HepG2 (cell line): ENCODE measurements at regions not wholly inside any gene's neighbourhood (a gene's known extent, or its start where the extent isn't known, plus 50 kb on each side); places are given as distances from the start of the nearest gene placed in this dataset.

Source experiments
- ATAC-seq: fragments of 200-7000 bp; cut with Tn5 transposase; 3 replicates; pipeline ENCODE4 v1.9.1; 2020; ENCODE audit warnings: mild to moderate bottlenecking, moderate library complexity
- BruUV-seq: library from RNA; stranded (reverse); fragments of 400-500 nt; replicated peaks from 2 replicates; lab custom pipeline; 2021; lab: Mats Ljungman, UMichigan
- CTCF ChIA-PET: fragments of 300-600 bp; formaldehyde crosslinking; extraction: SDS; loops from one replicate; lab custom pipeline; 2021; ENCODE audit warnings: low total read pairs, inconsistent platforms, low intra/inter-chr PET ratio; lab: Yijun Ruan, JAX
- POLR2A ChIA-PET: fragments of 350-600 bp; sonication (Branson Sonifier 250); formaldehyde crosslinking; loops from one replicate; lab custom pipeline; 2020; ENCODE audit warnings: antibody characterized with exemption, inconsistent platforms; lab: Yijun Ruan, JAX
- DNase-seq: peaks from one replicate; pipeline ENCODE4 v3.0.0-alpha.2; 2015; ENCODE audit warnings: low spot score
- FAIRE-seq: peaks from 3 replicates; lab custom pipeline; 2011; peaks lifted over from hg19 to GRCh38; lab: Jason Lieb, UNC
- H2AFZ ChIP-seq: one replicate; pipeline ENCODE4 v1.6.1; 2011; ENCODE audit warnings: low read length, inconsistent platforms
- H3K27ac ChIP-seq: fragments of 300-600 bp; 3 replicates; pipeline ENCODE4 v1.8.0; 2011; ENCODE audit warnings: mixed run types, mild to moderate bottlenecking, mixed read lengths, low read length, inconsistent platforms; ENCODE audit not compliant: insufficient read depth; ENCODE audit errors: extremely low read length
- H3K27me3 ChIP-seq, 2 experiments: fragments of 200-600 bp in 1 of 2; 2 replicates in 1 of 2; 3 replicates in 1 of 2; pipeline versions ENCODE4 v1.6.0 to v1.8.0; 2011; ENCODE audit warnings: low read length in 2 of 2, mild to moderate bottlenecking in 2 of 2, moderate library complexity in 2 of 2, inconsistent platforms in 1 of 2; ENCODE audit not compliant: insufficient read depth in 2 of 2, control insufficient read depth in 1 of 2
- H3K36me3 ChIP-seq, 2 experiments: fragments of 200-600 bp in 1 of 2; replicated peaks in 1 of 2; 2 replicates in 1 of 2; 3 replicates in 1 of 2; pipeline versions ENCODE4 v1.5.1 to v1.8.0; 2011; ENCODE audit warnings: low read length in 2 of 2, inconsistent platforms in 1 of 2; ENCODE audit not compliant: insufficient read depth in 2 of 2, control insufficient read depth in 1 of 2
- H3K4me1 ChIP-seq: 2 replicates; pipeline ENCODE4 v1.5.1; 2012; ENCODE audit warnings: low read length, inconsistent platforms; ENCODE audit not compliant: insufficient read depth
- H3K4me2 ChIP-seq: 2 replicates; pipeline ENCODE4 v1.6.0; 2011; ENCODE audit warnings: low read depth, low read length, inconsistent platforms
- H3K4me3 ChIP-seq, 3 experiments: fragments of 200-600 bp in 1 of 3; sonication (generic), shearing (Covaris generic) in 1 of 3; replicated peaks in 1 of 3; 2 replicates each; pipeline ENCODE4 v1.5.1; 2011 to 2016; ENCODE audit warnings: low read length in 3 of 3, inconsistent platforms in 2 of 3, low read depth in 2 of 3, mild to moderate bottlenecking in 2 of 3, control low read depth in 1 of 3, mixed read lengths in 1 of 3; ENCODE audit not compliant: insufficient read depth in 1 of 3
- H3K79me2 ChIP-seq: one replicate; pipeline ENCODE4 v1.6.1; 2011; ENCODE audit warnings: low read length, inconsistent platforms; ENCODE audit not compliant: insufficient read depth
- H3K9ac ChIP-seq: 2 replicates; pipeline ENCODE4 v1.6.0; 2011; ENCODE audit warnings: mild to moderate bottlenecking, low read depth, low read length, inconsistent platforms; ENCODE audit not compliant: insufficient read depth
- H3K9me3 ChIP-seq: 2 replicates; pipeline ENCODE4 v1.5.1; 2012; ENCODE audit warnings: mild to moderate bottlenecking, low read length
- H4K20me1 ChIP-seq: 2 replicates; pipeline ENCODE4 v1.6.0; 2011; ENCODE audit warnings: inconsistent platforms, mild to moderate bottlenecking, low read length, moderate library complexity; ENCODE audit not compliant: insufficient read depth
- BHLHE40 ChIP-seq: IDR thresholded peaks from 2 replicates; pipeline ENCODE4 v1.6.1; 2011; ENCODE audit warnings: low read length, improper control_type of control experiment
- CREB1 ChIP-seq, 2 experiments: fragments of 450-650 bp in 1 of 2; IDR thresholded peaks; 2 replicates each; pipeline ENCODE4 v1.6.1; 2016 to 2017; ENCODE audit warnings: control low read depth in 1 of 2, mild to moderate bottlenecking in 1 of 2, missing compliant biosample characterization in 1 of 2, missing genetic modification characterization in 1 of 2
- IRF2 ChIP-seq: IDR thresholded peaks from 2 replicates; pipeline ENCODE4 v1.6.1; 2018; ENCODE audit warnings: missing genetic modification reagents, missing compliant biosample characterization
- KLF9 ChIP-seq: IDR thresholded peaks from 2 replicates; pipeline ENCODE4 v1.6.1; 2016; ENCODE audit warnings: low read depth
- MTF2 ChIP-seq: sonication (generic); formaldehyde crosslinking; IDR thresholded peaks from 2 replicates; pipeline ENCODE4 v1.5.0; 2020; ENCODE audit warnings: missing genetic modification reagents, borderline replicate concordance
- PCBP2 ChIP-seq: fragments of 200-400 bp; formaldehyde crosslinking; optimal IDR thresholded peaks from 2 replicates; pipeline ENCODE3; 2018; ENCODE audit warnings: low read length, low read depth; ENCODE audit not compliant: poor library complexity, severe bottlenecking
- RBAK ChIP-seq: sonication (generic); formaldehyde crosslinking; IDR thresholded peaks from 2 replicates; pipeline ENCODE4 v1.5.1; 2020; ENCODE audit warnings: mild to moderate bottlenecking, missing genetic modification reagents
- SALL2 ChIP-seq: sonication (generic); formaldehyde crosslinking; IDR thresholded peaks from 2 replicates; pipeline ENCODE4 v1.8.1; 2023; ENCODE audit warnings: mild to moderate bottlenecking, missing genetic modification reagents, inconsistent platforms
- TIGD3 ChIP-seq: sonication (generic); formaldehyde crosslinking; IDR thresholded peaks from 2 replicates; pipeline ENCODE4 v1.5.1; 2020; ENCODE audit warnings: mild to moderate bottlenecking, missing genetic modification reagents, borderline replicate concordance
- TMF1 ChIP-seq: sonication (generic); formaldehyde crosslinking; IDR thresholded peaks from 2 replicates; pipeline ENCODE4 v1.8.1; 2022; ENCODE audit warnings: low read depth, missing genetic modification reagents
- ZBTB26 ChIP-seq: IDR thresholded peaks from 2 replicates; pipeline ENCODE4 v1.6.1; 2016; ENCODE audit warnings: missing compliant biosample characterization, missing genetic modification reagents, borderline replicate concordance
- ZFP90 ChIP-seq: sonication (generic); formaldehyde crosslinking; IDR thresholded peaks from 2 replicates; pipeline ENCODE4 v1.8.0; 2022; ENCODE audit warnings: missing genetic modification reagents, mild to moderate bottlenecking, inconsistent platforms, borderline replicate concordance
- ZNF879 ChIP-seq: sonication (generic); formaldehyde crosslinking; IDR thresholded peaks from 2 replicates; pipeline ENCODE4 v1.8.1; 2023; ENCODE audit warnings: missing genetic modification reagents
- WGBS: methylation state at CpG from one replicate; pipeline ENCODE4 v1.1.6; 2017; ENCODE audit warnings: low lambda C conversion rate; 5-methylcytosine and 5-hydroxymethylcytosine counted together
- in situ Hi-C: cut with HindIII; loops from 2 replicates; pipeline ENCODE4 v1.10.0; 2017; ENCODE audit warnings: low pct_unique_long_range_greater_than_20kb; ENCODE audit not compliant: extremely low pct_ligation_motif_present
- intact Hi-C: fragments of 100-400 bp; cut with micrococcal nuclease; formaldehyde crosslinking; loops from one replicate; pipeline ENCODE4 v1.10.0; 2022; ENCODE audit not compliant: unreplicated experiment

- no peak for FAIRE-seq
- H3K27ac ChIP-seq: no peak overlapping the region
These were observed 93.2 kb upstream of the AP1S2 start for GRCh38 chrX:15947648-15948317.

More at GRCh38 chrX:15947648-15948317, 93.2 kb upstream of the AP1S2 start:
- no peak overlapping the region for H3K4me2 ChIP-seq
- ATAC-seq (no peak), DNase-seq (no peak)
- no peak overlapping the region for H2AFZ ChIP-seq
- no peaks in the 10 kb centered on the region for H4K20me1 ChIP-seq
- TF ChIP-seq RBAK: no peak
- no peak for TF ChIP-seq ZNF879 (CRISPR knock-in tag)
- no peak for TF ChIP-seq IRF2 (CRISPR knock-in tag)
- TF ChIP-seq KLF9 (CRISPR knock-in tag): no peak
- no peak for TF ChIP-seq BHLHE40
- no peak for TF ChIP-seq MTF2 (CRISPR knock-in tag)
- no peak for TF ChIP-seq TMF1 (CRISPR knock-in tag)
- TF ChIP-seq ZFP90 (CRISPR knock-in tag): no peak
- TF ChIP-seq CREB1 (IDR thresholded peaks at IDR 0.05): no peak
- TF ChIP-seq CREB1 (CRISPR knock-in tag; IDR thresholded peaks at IDR 0.05): no peak
- no peak for TF ChIP-seq PCBP2
- TF ChIP-seq SALL2 (CRISPR knock-in tag): no peak
- TF ChIP-seq ZBTB26 (CRISPR knock-in tag): no peak
- TF ChIP-seq TIGD3 (CRISPR knock-in tag): no peak
- WGBS: 0% methylated on average over 1 of the region's 1 CpG
- no peaks in the 10 kb centered on the region for H3K9me3 ChIP-seq
- no TSS peak for BruUV-seq
- H3K27me3 ChIP-seq: no peaks in the 10 kb centered on the region
- H3K79me2 ChIP-seq: no peaks in the 10 kb centered on the region
- no peaks in the 10 kb centered on the region for H3K36me3 ChIP-seq
- no peak overlapping the region for H3K4me3 ChIP-seq
- H3K9ac ChIP-seq: no peak overlapping the region
- ChIA-PET CTCF (no interaction called here), POLR2A (no interaction called here)
- in situ Hi-C loops (no loop called here), intact Hi-C loops (no loop called here)
- H3K4me1 ChIP-seq: no peaks in the 10 kb centered on the region
